T follicular helper cell (primary cell): ENCODE measurements at regions not wholly inside any gene's neighbourhood (a gene's known extent, or its start where the extent isn't known, plus 50 kb on each side); places are given as distances from the start of the nearest gene placed in this dataset.

Experiments used
- DNase-seq: peaks from one replicate; pipeline ENCODE4 v3.0.0-alpha.2; 2020; ENCODE audit warnings: low read depth

DNA sequence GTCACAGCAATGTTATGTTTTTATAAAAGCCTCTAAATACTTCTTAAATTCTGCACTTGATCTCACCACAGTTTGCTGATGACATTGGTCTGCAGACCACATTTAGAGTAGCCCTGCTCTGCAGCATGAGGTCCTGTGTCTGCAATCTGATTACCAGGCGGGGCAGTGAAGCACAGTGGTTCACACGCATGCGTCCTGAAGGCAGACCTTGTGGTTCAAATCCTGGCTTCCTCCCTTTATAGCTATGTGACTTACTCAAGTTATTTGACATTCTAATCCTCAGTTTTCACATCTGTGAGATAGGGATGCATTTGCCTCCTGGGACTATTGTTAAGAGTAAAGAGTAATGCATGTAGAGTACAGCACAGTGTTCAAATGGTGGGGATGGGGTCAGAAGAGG lies 50.3 kb downstream of the BMAL2 start:
- no peak for DNase-seq

DNA sequence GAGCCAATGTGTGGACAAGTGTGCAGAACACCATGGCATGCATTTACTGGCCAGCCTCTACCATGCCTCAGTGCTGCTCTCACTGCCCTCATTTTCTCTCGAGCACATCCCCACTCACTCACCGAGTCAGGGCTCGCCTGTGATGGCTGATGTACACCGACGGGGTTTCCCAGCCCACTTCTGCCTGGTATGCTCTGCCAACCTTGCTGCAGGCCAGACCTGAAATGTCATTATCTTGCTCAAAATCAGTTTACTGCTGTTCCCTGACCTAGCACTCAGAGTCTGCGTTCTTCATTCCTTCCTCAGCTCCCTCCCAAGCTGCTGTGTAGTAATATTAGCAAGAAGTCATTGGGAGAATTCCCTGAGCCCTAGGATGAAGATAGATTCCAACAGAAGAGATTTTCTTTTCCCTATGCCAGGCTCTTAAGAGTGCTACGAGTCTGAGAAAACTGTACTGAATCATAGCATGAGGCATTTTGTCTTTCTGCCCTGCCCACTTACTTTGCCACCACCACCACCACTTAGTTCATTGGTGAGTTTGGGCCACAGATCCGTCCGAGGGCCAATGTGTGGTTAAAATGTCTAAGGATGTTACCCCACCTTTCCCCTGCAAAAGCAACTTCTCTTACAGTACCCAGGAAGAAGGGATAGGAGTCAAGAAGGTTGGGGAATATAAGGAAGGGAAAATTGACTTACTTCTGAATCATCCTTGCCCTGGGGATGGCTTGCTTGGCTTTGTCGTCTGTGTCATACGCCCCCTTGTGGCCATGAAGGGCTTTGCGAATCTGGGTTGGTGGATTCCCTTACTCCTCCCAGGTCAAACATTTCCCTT lies 51.0 kb downstream of the BMAL2 start:
- DNase-seq: peak; percentile 26

DNA sequence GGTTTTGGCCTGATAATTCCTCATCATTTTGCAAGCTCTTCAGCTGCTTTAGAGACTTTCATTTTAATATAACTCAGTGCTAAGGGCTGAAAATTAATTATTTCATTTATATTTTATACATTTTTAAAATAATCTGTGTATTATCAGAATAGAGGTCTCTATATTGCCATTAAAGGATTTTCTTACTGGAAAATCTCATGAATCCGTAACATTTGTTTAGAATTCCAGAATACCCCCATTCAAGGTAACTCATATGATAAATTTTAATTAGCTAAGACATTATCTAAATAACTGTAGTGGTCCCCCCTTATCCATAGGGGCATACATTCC lies 51.6 kb downstream of the BMAL2 start:
- DNase-seq: no peak

DNA sequence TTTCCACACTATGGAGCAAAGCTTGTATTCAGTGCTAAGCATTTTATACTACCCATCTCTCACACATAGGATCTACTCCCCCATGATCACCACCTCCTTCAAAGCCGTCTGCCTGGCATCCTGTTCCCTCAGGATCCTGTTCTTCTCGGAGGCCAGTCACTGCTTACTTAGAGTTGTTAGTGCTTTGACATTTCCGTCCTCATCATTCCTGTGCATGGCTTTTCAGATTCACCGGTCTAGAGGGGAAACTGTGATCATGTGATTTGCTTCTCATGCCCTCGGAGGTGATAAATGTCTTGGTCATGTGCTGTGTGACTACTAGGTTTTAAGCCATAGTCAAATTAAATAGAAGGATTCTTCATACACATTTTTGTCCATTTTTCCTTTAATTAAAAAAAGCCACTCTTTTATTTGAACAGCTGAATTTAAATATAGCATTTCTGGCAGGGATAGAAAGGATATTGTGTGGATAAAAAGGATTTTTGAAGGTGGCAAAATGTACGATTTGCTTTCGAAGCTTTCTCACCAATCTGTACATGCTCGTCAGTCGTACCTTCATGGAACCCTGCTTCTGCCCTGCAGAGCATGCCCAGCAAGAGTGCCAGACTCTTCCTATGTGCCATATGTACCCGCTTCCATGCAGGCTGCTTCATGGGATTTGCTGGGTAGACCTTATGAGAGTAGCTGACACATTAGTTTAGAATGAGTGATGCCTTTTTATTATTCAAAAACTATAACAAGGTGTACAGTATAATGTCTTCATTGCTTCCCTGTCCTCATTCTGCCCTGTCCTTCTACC lies 53.3 kb downstream of the BMAL2 start:
- no peak for DNase-seq

DNA sequence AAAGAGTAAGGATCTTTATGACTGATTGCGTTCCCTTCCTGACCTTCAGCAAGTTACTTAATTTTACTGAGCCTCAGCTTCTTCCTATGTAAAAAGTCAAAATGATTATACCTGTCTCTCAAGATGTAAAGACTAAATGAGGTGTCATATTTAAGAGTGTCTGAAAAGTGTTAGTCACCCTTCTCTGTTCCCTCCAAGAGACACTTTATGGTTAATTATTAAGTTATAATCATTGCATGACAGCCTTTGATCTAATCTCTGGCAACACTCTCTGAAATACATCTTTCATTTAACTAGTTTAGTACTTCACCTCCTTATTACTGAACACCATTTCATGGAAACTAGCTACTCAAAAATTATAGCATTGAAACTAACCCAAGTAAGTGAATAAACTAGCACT lies 54.8 kb downstream of the BMAL2 start:
- DNase-seq: no peak

DNA sequence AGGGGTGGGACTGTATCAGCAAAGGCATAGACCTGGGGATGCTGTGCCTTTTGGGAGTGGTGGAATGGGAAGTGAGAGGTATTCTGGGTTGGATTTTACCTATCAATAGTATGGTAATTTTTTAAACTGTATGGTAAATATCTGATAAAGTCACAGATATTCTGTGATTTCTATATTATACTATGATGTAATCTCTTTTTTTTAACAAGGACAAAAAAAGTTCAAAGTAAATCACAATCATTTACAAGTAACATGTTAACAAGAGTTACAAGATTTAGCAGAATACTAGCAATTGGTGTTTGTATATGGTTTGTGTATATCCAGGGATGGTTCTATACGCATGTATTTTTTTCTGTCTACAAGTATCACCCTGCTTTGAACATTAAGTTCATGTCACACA lies 56.0 kb downstream of the BMAL2 start:
- no peak for DNase-seq

DNA sequence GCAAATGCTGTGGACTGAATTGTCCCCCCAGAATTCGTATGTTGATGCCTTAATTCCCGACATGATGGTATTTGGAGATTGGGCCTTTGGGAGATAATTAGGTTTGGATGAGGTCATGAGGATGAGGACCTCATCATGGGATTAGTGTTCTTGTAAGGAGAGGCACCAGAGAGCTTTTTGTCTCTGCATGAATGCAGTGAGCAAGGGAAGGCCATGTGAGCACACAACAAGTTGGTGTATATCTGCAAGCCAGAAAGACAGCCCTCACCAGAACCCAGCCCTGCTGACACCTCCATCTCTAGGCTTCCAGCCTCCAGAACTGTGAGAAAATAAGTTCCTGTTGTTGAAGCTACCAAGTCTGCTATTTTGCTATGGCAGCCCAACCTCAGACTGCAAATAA lies 51.9 kb upstream of the SMCO2 start:
- DNase-seq: no peak

DNA sequence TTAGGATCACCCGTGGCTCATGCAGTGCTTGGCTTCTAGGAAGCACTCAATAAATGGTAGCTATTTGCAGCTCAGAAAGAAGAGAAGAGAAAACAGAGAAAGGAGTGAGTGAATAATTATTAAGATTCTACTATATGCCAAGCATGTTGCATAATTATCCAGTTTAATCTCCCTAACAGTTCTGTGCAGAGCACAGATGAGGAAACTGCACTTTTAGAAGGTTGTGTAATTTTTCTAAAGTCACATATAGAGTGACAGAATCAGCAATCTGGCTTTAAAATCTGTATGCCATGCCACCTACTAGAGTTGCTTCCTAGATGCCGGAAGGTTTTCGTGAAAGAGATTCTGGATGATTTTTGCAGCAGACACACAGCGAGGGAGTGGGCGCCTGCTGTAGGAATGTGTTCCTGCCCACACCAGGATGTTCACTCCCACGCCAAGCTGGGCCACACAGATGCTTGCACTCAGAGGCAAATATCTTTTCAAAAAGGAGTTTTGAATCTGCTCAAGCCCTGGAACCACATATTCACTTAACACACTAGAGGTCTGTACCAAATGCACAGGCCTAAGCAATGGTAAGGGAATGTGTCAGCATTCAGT lies 50.2 kb upstream of the SMCO2 start:
- no peak for DNase-seq
